GM12892 (cell line): ENCODE measurements at regions not wholly inside any gene's neighbourhood (a gene's known extent, or its start where the extent isn't known, plus 50 kb on each side); places are given as distances from the start of the nearest gene placed in this dataset.

Experiments
- POLR2A ChIP-seq: IDR thresholded peaks from 2 replicates; pipeline ENCODE4 v1.6.1; 2011; ENCODE audit warnings: low read depth, low read length, control low read depth
- TAF1 ChIP-seq: IDR thresholded peaks from 2 replicates; pipeline ENCODE4 v1.6.1; 2011; ENCODE audit warnings: low read depth, mild to moderate bottlenecking, control low read depth, low read length, borderline replicate concordance

DNA sequence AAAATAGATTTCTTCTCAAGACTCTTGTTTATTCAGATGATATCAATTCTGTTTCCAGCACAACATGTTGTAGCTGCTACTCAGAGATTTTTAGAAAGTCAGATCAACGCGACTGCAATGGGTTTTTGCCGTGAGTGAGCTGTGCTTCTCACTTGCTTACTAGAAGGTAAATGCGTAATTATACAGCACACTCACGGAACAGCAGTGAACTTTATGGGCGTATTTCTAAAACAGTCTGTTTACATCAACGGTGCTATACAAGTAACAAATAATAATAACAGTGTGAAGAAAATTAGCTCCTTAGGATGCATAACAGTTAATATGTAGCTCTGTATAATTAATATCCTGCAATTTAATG lies 533.6 kb downstream of the RNF144A start:
- TF ChIP-seq POLR2A, result no peak
- TF ChIP-seq TAF1, result no peak
